H1 (cell line): ENCODE measurements at regions not wholly inside any gene's neighbourhood (a gene's known extent, or its start where the extent isn't known, plus 50 kb on each side); places are given as distances from the start of the nearest gene placed in this dataset.

Experiments
- CTCF ChIA-PET: fragments of 300-600 bp; sonication (Branson Sonifier 250); formaldehyde crosslinking; loops from one replicate; lab custom pipeline; 2021; ENCODE audit not compliant: partially characterized antibody; lab: Charles Lee
- POLR2A ChIA-PET: fragments of 300-600 bp; sonication (Branson Sonifier 250); formaldehyde crosslinking; loops from one replicate; lab custom pipeline; 2021; ENCODE audit warnings: inconsistent platforms; ENCODE audit not compliant: partially characterized antibody; lab: Charles Lee
- DNase-seq, 2 experiments: peaks; one replicate each; pipeline versions ENCODE4 v3.0.0 to v3.0.0-alpha.2; 2010 to 2022; ENCODE audit warnings: low spot score in 2 of 2, low read depth in 1 of 2, mixed read lengths in 1 of 2
- FAIRE-seq: peaks from 2 replicates; lab custom pipeline; 2011; peaks lifted over from hg19 to GRCh38; lab: Jason Lieb, UNC
- H2AFZ ChIP-seq: 2 replicates; pipeline ENCODE4 v1.8.1; 2012; ENCODE audit warnings: low read length, inconsistent platforms
- H2AK5ac ChIP-seq: 2 replicates; pipeline ENCODE4 v1.6.1; 2013; ENCODE audit warnings: low read depth, low read length
- H2BK120ac ChIP-seq: replicated peaks from 2 replicates; pipeline ENCODE3; 2013; ENCODE audit warnings: low read depth, low read length, inconsistent platforms
- H2BK12ac ChIP-seq: 2 replicates; pipeline ENCODE4 v1.6.1; 2013; ENCODE audit warnings: low read depth, low read length
- H2BK15ac ChIP-seq: 2 replicates; pipeline ENCODE4 v1.6.1; 2013; ENCODE audit warnings: low read length
- H2BK20ac ChIP-seq: 2 replicates; pipeline ENCODE4 v1.6.1; 2013; ENCODE audit warnings: low read length
- H2BK5ac ChIP-seq: 2 replicates; pipeline ENCODE4 v1.6.1; 2013; ENCODE audit warnings: low read depth, low read length
- H3K14ac ChIP-seq: 2 replicates; pipeline ENCODE4 v1.6.1; 2013; ENCODE audit warnings: inconsistent platforms; ENCODE audit not compliant: insufficient read length
- H3K18ac ChIP-seq: 2 replicates; pipeline ENCODE4 v1.6.1; 2013; ENCODE audit warnings: low read length; ENCODE audit errors: extremely low read depth
- H3K23ac ChIP-seq: 2 replicates; pipeline ENCODE4 v1.6.1; 2013; ENCODE audit warnings: inconsistent platforms; ENCODE audit not compliant: insufficient read length
- H3K23me2 ChIP-seq: 2 replicates; pipeline ENCODE4 v1.6.1; 2013; ENCODE audit warnings: low read depth, low read length
- H3K27ac ChIP-seq: 2 replicates; pipeline ENCODE4 v1.6.1; 2011; ENCODE audit warnings: low read depth, low read length, inconsistent platforms
- H3K27me3 ChIP-seq, 4 experiments: replicated peaks in 1 of 4; 1 replicate in 1 of 4; 2 replicates in 3 of 4; pipeline versions ENCODE4 v1.6.1 to v1.8.1; 2011 to 2013; ENCODE audit warnings: low read length in 3 of 4, mild to moderate bottlenecking in 3 of 4, inconsistent platforms in 2 of 4, mixed read lengths in 2 of 4, moderate library complexity in 1 of 4; ENCODE audit not compliant: control insufficient read depth in 3 of 4, insufficient read depth in 3 of 4; ENCODE audit errors: extremely low read depth in 1 of 4
- H3K36me3 ChIP-seq, 4 experiments: 2 replicates each; pipeline versions ENCODE4 v1.6.1 to v1.8.1; 2011 to 2013; ENCODE audit warnings: mild to moderate bottlenecking in 4 of 4, low read length in 3 of 4, moderate library complexity in 2 of 4, control low read depth in 1 of 4, inconsistent platforms in 1 of 4; ENCODE audit not compliant: insufficient read depth in 4 of 4, control insufficient read depth in 2 of 4
- H3K4ac ChIP-seq: replicated peaks from 2 replicates; pipeline ENCODE3; 2013; ENCODE audit warnings: low read length, low read depth, mixed read lengths, inconsistent platforms; ENCODE audit not compliant: insufficient read length
- H3K4me1 ChIP-seq, 4 experiments: replicated peaks in 1 of 4; 1 replicate in 1 of 4; 2 replicates in 3 of 4; pipeline versions ENCODE4 v1.6.1 to v1.8.1; 2011 to 2013; ENCODE audit warnings: low read length in 3 of 4, inconsistent platforms in 2 of 4, mixed read lengths in 1 of 4; ENCODE audit not compliant: insufficient read depth in 4 of 4, control insufficient read depth in 3 of 4
- H3K4me2 ChIP-seq, 2 experiments: 2 replicates each; pipeline versions ENCODE4 v1.6.1 to v1.8.1; 2011 to 2013; ENCODE audit warnings: low read depth in 2 of 2, low read length in 2 of 2, control low read depth in 1 of 2, inconsistent platforms in 1 of 2, mild to moderate bottlenecking in 1 of 2; ENCODE audit not compliant: insufficient read depth in 1 of 2
- H3K4me3 ChIP-seq, 4 experiments: fragments of 200-600, 300-600 bp in 1 of 4; sonication (generic), shearing (Covaris generic), sonication (Bioruptor Twin) in 1 of 4; 2 replicates each; pipeline versions ENCODE4 v1.5.1 to v1.8.1; 2011 to 2016; ENCODE audit warnings: low read length in 4 of 4, low read depth in 3 of 4, control low read depth in 2 of 4, inconsistent platforms in 2 of 4, mild to moderate bottlenecking in 2 of 4, mixed read lengths in 1 of 4, moderate library complexity in 1 of 4; ENCODE audit not compliant: insufficient read depth in 2 of 4; ENCODE audit errors: extremely low read depth in 1 of 4
- H3K56ac ChIP-seq: replicated peaks from 2 replicates; pipeline ENCODE3; 2013; ENCODE audit warnings: low read depth, mild to moderate bottlenecking, mixed read lengths, low read length, inconsistent platforms; ENCODE audit not compliant: insufficient read length
- H3K79me1 ChIP-seq: 2 replicates; pipeline ENCODE4 v1.6.1; 2013; ENCODE audit warnings: low read depth, low read length, control low read depth
- H3K79me2 ChIP-seq, 2 experiments: 2 replicates each; pipeline versions ENCODE4 v1.6.1 to v1.8.1; 2012 to 2013; ENCODE audit warnings: low read length in 2 of 2, mild to moderate bottlenecking in 2 of 2, inconsistent platforms in 1 of 2; ENCODE audit not compliant: insufficient read depth in 2 of 2, control insufficient read depth in 1 of 2
- H3K9ac ChIP-seq, 4 experiments: replicated peaks in 1 of 4; 1 replicate in 1 of 4; 2 replicates in 3 of 4; pipeline versions ENCODE4 v1.6.1 to v1.8.1; 2011 to 2013; ENCODE audit warnings: low read depth in 3 of 4, low read length in 3 of 4, control low read depth in 2 of 4, mild to moderate bottlenecking in 2 of 4, moderate library complexity in 2 of 4, inconsistent platforms in 1 of 4; ENCODE audit errors: extremely low read depth in 1 of 4
- H3K9me3 ChIP-seq, 2 experiments: 2 replicates each; pipeline versions ENCODE4 v1.6.1 to v1.8.1; 2012 to 2013; ENCODE audit warnings: mild to moderate bottlenecking in 2 of 2, moderate library complexity in 2 of 2, control low read depth in 1 of 2, inconsistent platforms in 1 of 2, low read depth in 1 of 2, low read length in 1 of 2, mixed read lengths in 1 of 2; ENCODE audit not compliant: insufficient read depth in 2 of 2
- H4K20me1 ChIP-seq, 2 experiments: replicated peaks in 1 of 2; 2 replicates each; pipeline versions ENCODE3 to v1.8.1; 2011 to 2013; ENCODE audit warnings: inconsistent platforms in 2 of 2, low read length in 2 of 2, mild to moderate bottlenecking in 1 of 2; ENCODE audit not compliant: insufficient read depth in 2 of 2, control insufficient read depth in 1 of 2
- H4K5ac ChIP-seq: 2 replicates; pipeline ENCODE4 v1.6.1; 2013; ENCODE audit warnings: low read length, low read depth, mixed read lengths, inconsistent platforms; ENCODE audit not compliant: insufficient read length
- H4K8ac ChIP-seq: 2 replicates; pipeline ENCODE4 v1.8.0; 2013; ENCODE audit warnings: mild to moderate bottlenecking, moderate library complexity, low read length, inconsistent platforms; ENCODE audit not compliant: insufficient read depth; ENCODE audit errors: extremely low read depth
- H4K91ac ChIP-seq: replicated peaks from 2 replicates; pipeline ENCODE3; 2013; ENCODE audit warnings: low read length, mixed read lengths, inconsistent platforms; ENCODE audit not compliant: insufficient read length
- ATF2 ChIP-seq: IDR thresholded peaks from 2 replicates; pipeline ENCODE4 v1.6.1; 2012; ENCODE audit warnings: low read length, inconsistent platforms
- BCL11A ChIP-seq, 2 experiments: IDR thresholded peaks; one replicate each; pipeline ENCODE4 v1.6.1; 2011; ENCODE audit warnings: low read depth in 2 of 2, low read length in 2 of 2, mild to moderate bottlenecking in 2 of 2
- JUN ChIP-seq: IDR thresholded peaks from 2 replicates; pipeline ENCODE4 v1.6.1; 2011; ENCODE audit warnings: low read depth, mild to moderate bottlenecking, improper control_type of control experiment, low read length
- SP1 ChIP-seq: IDR thresholded peaks from 2 replicates; pipeline ENCODE4 v1.6.1; 2011; ENCODE audit warnings: low read depth, low read length
- TBP ChIP-seq: IDR thresholded peaks from 2 replicates; pipeline ENCODE4 v1.6.1; 2011; ENCODE audit warnings: low read depth, low read length, improper control_type of control experiment
- TEAD4 ChIP-seq: IDR thresholded peaks from 2 replicates; pipeline ENCODE4 v1.6.1; 2012; ENCODE audit warnings: low read depth, low read length, inconsistent platforms, mixed read lengths
- WGBS, 2 experiments: shearing (Covaris generic) in 1 of 2; methylation state at CpG; one replicate each; pipeline versions ENCODE4 v1.1.6 to v1.1.7; 2013 to 2015; ENCODE audit warnings: low lambda C conversion rate in 2 of 2, mixed read lengths in 2 of 2, inconsistent platforms in 1 of 2, low coverage in 1 of 2, missing lambda C conversion rate in 1 of 2; ENCODE audit not compliant: insufficient replicate concordance in 2 of 2, insufficient coverage in 1 of 2, insufficient read length in 1 of 2; ENCODE audit errors: extremely low coverage in 1 of 2, missing lambda C conversion rate in 1 of 2; 5-methylcytosine and 5-hydroxymethylcytosine counted together

DNA sequence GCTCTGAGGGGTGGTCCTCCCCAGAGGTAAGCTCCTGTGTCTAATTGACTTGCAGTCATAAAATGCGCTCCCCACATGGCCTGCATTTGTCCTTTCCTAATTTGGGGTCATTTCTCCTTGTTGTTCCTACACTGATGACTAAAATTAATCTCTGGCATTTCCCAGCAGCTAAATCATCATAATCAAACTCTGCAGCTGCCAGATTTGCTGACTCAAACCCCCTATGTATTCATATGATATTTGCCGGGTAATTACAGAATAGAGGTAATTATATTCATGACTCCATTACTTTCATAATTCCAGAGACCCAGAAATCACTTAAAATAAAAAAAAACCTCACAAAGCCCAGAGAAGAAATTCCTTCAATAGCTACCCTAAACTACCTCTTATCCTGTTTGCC lies 331.4 kb upstream of the KLHL29 start:
- Histone ChIP-seq H3K36me3 (no peaks in the 10 kb centered on the region), H2BK20ac (no peak overlapping the region), H3K23ac (no peak overlapping the region), H2BK120ac (no peak overlapping the region), H2BK15ac (no peak overlapping the region), H3K4ac (no peak overlapping the region)
- TF ChIP-seq TBP: no peak
- TF ChIP-seq ATF2: no peak
- no peak for TF ChIP-seq JUN
- no peak for TF ChIP-seq SP1
- TF ChIP-seq BCL11A (IDR thresholded peaks at IDR 0.05; ENCODE audit: low read depth in 2 of 2, low read length in 2 of 2): no peak
- TF ChIP-seq TEAD4: no peak
- TF ChIP-seq, all 59 proteins: peak for 0
- 95% methylated on average over 2 of the region's 2 CpGs; no CpG with 5 or more reads in 1 of the 2 experiments for WGBS, 2 experiments
- Histone ChIP-seq H3K9ac (no peak overlapping the region), H3K23me2 (no peaks in the 10 kb centered on the region; the same call in 1 of the 2 replicates), H3K27ac (no peak overlapping the region), H2AK5ac (no peak overlapping the region), H4K20me1 (no peaks in the 10 kb centered on the region), H3K4me1 (no peaks in the 10 kb centered on the region), H3K14ac (no peak overlapping the region), H2BK5ac (no peak overlapping the region), H3K79me2 (no peaks in the 10 kb centered on the region), H4K91ac (no peak overlapping the region), H3K27me3 (no peaks in the 10 kb centered on the region), H2BK12ac (no peak overlapping the region), H3K79me1 (no peaks in the 10 kb centered on the region), H3K18ac (no peak overlapping the region), H3K56ac (no peak overlapping the region), H3K9me3 (no peaks in the 10 kb centered on the region), H4K5ac (no peak overlapping the region), H4K8ac (no peak overlapping the region), H3K4me3 (no peak overlapping the region), H2AFZ (no peak overlapping the region), H3K4me2 (no peak overlapping the region)
- ChIA-PET CTCF (interaction anchor here (0.5 to 1.3 kb wide), 2 partner anchors 40 to 1889 kb away, joined by 3 to 4 read pairs; no protein-coding TSS in a partner anchor), POLR2A (no interaction called here)
- FAIRE-seq (no peak), DNase-seq (no peak)
